ENCODE measurements at regions not wholly inside any gene's neighbourhood (a gene's known extent, or its start where the extent isn't known, plus 50 kb on each side); places are given as distances from the start of the nearest gene placed in this dataset.

DNA sequence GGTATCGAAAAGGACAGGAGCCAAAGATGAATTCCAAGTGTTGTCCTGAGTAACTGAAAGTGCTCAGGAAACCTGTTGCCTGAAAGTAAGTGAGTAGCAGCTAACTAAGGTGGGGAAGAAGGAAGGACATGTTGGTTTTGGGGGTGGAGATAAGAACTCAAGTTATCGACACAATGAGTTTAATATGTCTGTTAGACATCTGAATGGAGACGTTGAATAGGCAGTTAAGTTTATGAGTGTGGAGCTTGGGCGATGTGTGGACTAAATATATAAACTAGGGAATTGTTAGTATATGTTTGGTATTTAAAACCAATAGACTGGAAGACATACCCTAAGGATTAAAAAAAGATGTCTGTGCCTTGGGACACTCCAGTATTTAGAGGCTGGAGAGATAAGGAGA is 82.7 kb upstream of the ASIC2 start:
- Histone ChIP-seq H3K4me3 (no peak overlapping the region), H3K9me3 (no peaks in the 10 kb centered on the region), H3K4me1 (no peaks in the 10 kb centered on the region), H3K36me3 (no peaks in the 10 kb centered on the region), H3K27ac (no peak overlapping the region), H3K27me3 (peaks cover 0 to 5% (median 0%) of the 10 kb centered on the region in 3 donors)
- intact Hi-C loops (cut with DNase I), result no loop called here
- TF ChIP-seq POLR2AphosphoS5 (IDR thresholded peaks at IDR 0.05), result no peak
- TF ChIP-seq POLR2A (IDR thresholded peaks at IDR 0.05), result no peak
- TF ChIP-seq EP300 (IDR thresholded peaks at IDR 0.05), result no peak
- TF ChIP-seq, protein P1, sequence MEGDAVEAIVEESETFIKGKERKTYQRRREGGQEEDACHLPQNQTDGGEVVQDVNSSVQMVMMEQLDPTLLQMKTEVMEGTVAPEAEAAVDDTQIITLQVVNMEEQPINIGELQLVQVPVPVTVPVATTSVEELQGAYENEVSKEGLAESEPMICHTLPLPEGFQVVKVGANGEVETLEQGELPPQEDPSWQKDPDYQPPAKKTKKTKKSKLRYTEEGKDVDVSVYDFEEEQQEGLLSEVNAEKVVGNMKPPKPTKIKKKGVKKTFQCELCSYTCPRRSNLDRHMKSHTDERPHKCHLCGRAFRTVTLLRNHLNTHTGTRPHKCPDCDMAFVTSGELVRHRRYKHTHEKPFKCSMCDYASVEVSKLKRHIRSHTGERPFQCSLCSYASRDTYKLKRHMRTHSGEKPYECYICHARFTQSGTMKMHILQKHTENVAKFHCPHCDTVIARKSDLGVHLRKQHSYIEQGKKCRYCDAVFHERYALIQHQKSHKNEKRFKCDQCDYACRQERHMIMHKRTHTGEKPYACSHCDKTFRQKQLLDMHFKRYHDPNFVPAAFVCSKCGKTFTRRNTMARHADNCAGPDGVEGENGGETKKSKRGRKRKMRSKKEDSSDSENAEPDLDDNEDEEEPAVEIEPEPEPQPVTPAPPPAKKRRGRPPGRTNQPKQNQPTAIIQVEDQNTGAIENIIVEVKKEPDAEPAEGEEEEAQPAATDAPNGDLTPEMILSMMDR (IDR thresholded peaks at IDR 0.05), result no peak
- WGBS, 2 donors, result 24 to 52% methylated on average over 4 of the region's 4 CpGs
- no peak for DNase-seq

GRCh38 chr17:33377837-33378595 is 84.9 kb upstream of the ASIC2 start:
- Histone ChIP-seq H3K9me3 (no peaks in the 10 kb centered on the region), H3K36me3 (no peaks in the 10 kb centered on the region), H3K4me1 (no peaks in the 10 kb centered on the region), H3K27ac (no peak overlapping the region), H3K4me3 (no peak overlapping the region), H3K27me3 (peaks cover 0 to 5% (median 0%) of the 10 kb centered on the region in 3 donors)
- TF ChIP-seq, protein P1 (IDR thresholded peaks at IDR 0.05), result no peak
- WGBS, 2 donors, result 80 to 91% methylated on average over 3 of the region's 3 CpGs
- no peak for DNase-seq
- intact Hi-C loops (cut with DNase I), result no loop called here

DNA sequence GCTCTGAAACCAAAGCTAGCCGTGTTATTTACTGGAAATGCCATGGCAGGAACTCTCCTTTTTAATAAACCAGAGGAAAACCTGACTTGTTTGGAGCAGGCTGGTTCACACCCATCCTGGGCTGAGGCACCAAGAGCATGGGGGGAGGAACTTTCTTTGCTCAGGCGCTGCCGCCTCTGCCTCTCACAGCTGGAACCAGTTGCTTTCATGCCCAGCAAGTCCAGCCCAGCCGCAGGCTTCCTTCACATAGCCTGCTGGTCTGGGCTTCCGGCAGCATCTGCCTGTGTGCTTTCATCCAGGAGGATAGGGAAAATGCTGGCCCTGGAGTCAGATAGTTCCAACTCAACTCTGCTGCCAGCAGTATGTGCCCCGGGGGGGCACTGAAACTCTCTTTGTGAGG is 88.1 kb upstream of the ASIC2 start:
- H3K4me1 ChIP-seq, result no peaks in the 10 kb centered on the region
- no peak for TF ChIP-seq POLR2AphosphoS5 (IDR thresholded peaks at IDR 0.05)
- TF ChIP-seq, protein P1 (IDR thresholded peaks at IDR 0.05), result no peak
- TF ChIP-seq POLR2A (IDR thresholded peaks at IDR 0.05), result no peak
- no peak for TF ChIP-seq EP300 (IDR thresholded peaks at IDR 0.05)
- no peak overlapping the region for H3K4me3 ChIP-seq
- no peaks in the 10 kb centered on the region for H3K36me3 ChIP-seq
- WGBS, 2 donors, result 42 to 80% methylated on average over 6 of the region's 6 CpGs
- H3K27me3 ChIP-seq, result no peaks in the 10 kb centered on the region
- no peak overlapping the region for H3K27ac ChIP-seq
- intact Hi-C loops (cut with DNase I), result no loop called here
- DNase-seq, result no peak
- H3K9me3 ChIP-seq, result no peaks in the 10 kb centered on the region

- TF ChIP-seq, protein P1 (IDR thresholded peaks at IDR 0.05), result no peak
- TF ChIP-seq POLR2A (IDR thresholded peaks at IDR 0.05), result no peak
- TF ChIP-seq POLR2AphosphoS5 (IDR thresholded peaks at IDR 0.05), result no peak
- no peak for TF ChIP-seq EP300 (IDR thresholded peaks at IDR 0.05)
- intact Hi-C loops (cut with DNase I), result no loop called here
These were observed 90.5 kb upstream of the ASIC2 start for GRCh38 chr17:33383488-33384023.

More at GRCh38 chr17:33383488-33384023, 90.5 kb upstream of the ASIC2 start:
- 58 to 72% methylated on average over 3 of the region's 3 CpGs for WGBS, 2 donors
- Histone ChIP-seq H3K9me3 (no peaks in the 10 kb centered on the region), H3K27me3 (peaks cover 0 to 10% (median 5%) of the 10 kb centered on the region in 3 donors), H3K4me3 (no peak overlapping the region), H3K36me3 (no peaks in the 10 kb centered on the region), H3K4me1 (no peaks in the 10 kb centered on the region), H3K27ac (no peak overlapping the region)
- no peak for DNase-seq
